ENCODE measurements at regions not wholly inside any gene's neighbourhood (a gene's known extent, or its start where the extent isn't known, plus 50 kb on each side); places are given as distances from the start of the nearest gene placed in this dataset.

DNA sequence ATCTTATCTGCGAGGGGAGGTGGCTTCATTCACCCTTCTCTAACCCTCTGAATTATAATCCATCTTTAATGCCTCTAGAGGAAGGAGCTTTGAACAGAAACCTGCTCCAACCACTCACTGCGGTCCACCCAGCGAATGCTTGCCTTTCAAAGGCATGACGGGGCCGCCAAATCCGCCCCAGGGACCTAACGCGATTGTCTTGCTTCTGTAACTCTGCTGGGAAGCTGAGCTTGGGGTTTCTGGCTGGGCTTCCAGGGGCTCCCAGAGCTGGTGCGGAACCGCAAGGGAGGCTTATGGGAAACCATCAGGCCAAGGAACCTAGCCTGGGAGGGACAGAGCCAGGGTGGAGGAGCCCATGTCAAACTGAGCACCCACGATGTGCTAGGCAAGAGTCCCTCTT is 231.2 kb upstream of the LHX5 start (continued):
- TF ChIP-seq RBAK (tag by site-specific recombination; IDR thresholded peaks at IDR 0.05) = no peak
- no peak for TF ChIP-seq SCRT2 (tag by site-specific recombination; IDR thresholded peaks at IDR 0.05)
- TF ChIP-seq ZNF324 (tag by site-specific recombination; IDR thresholded peaks at IDR 0.05) = no peak

DNA sequence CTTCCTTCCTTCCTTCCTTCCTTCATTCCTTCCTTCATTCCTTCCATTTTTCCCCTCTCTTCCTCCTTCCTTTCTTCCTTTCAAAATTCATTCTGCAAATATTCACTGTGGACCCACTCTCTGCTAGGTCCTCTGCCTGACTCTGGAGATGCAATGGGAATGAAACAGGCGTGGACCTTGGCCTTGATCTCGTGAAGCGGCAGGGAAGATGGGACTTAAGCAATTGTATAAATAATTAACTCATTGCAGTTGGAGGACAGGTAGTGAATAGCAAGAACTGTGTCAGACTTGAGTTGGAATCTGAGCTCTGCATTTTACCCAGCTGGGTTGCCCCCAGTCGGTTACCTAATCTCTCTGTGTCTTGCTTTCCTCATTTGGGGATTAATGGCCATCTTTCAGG is 230.6 kb upstream of the LHX5 start:
- Histone ChIP-seq H3K4me3 (ENCODE audit: low read depth, low read length) (no peak overlapping the region), H3K9me3 (ENCODE audit: control insufficient read depth, insufficient read depth, low read depth, low read length) (no peaks in the 10 kb centered on the region), H3K36me3 (ENCODE audit: control insufficient read depth in 2 of 2, insufficient read depth in 1 of 2, low read length in 2 of 2) (no peaks in the 10 kb centered on the region), H3K4me1 (ENCODE audit: control insufficient read depth, insufficient read depth, low read length) (no peaks in the 10 kb centered on the region), H3K27ac (ENCODE audit: extremely low read depth, low read depth, low read length) (no peak overlapping the region)
- POLR2A ChIA-PET = no interaction called here
- CTCF ChIA-PET = interaction anchor here (0.8 kb wide), 1 partner anchor 241 kb away, joined by 3 read pairs; no protein-coding TSS in a partner anchor
- TF ChIP-seq, protein P1, sequence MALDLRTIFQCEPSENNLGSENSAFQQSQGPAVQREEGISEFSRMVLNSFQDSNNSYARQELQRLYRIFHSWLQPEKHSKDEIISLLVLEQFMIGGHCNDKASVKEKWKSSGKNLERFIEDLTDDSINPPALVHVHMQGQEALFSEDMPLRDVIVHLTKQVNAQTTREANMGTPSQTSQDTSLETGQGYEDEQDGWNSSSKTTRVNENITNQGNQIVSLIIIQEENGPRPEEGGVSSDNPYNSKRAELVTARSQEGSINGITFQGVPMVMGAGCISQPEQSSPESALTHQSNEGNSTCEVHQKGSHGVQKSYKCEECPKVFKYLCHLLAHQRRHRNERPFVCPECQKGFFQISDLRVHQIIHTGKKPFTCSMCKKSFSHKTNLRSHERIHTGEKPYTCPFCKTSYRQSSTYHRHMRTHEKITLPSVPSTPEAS (tag by site-specific recombination; IDR thresholded peaks at IDR 0.05) = no peak
- TF ChIP-seq ZNF341 (tag by site-specific recombination; IDR thresholded peaks at IDR 0.05; ENCODE audit: low read depth) (no peak), ZNF211 (tag by site-specific recombination; IDR thresholded peaks at IDR 0.05; ENCODE audit: low read depth) (no peak), ZNF266 (tag by site-specific recombination; IDR thresholded peaks at IDR 0.05; ENCODE audit: low read depth) (no peak), ZNF626 (tag by site-specific recombination; IDR thresholded peaks at IDR 0.05) (no peak), ZNF660 (tag by site-specific recombination; IDR thresholded peaks at IDR 0.05) (no peak), ZNF776 (tag by site-specific recombination; IDR thresholded peaks at IDR 0.05; ENCODE audit: borderline replicate concordance) (no peak), KLF7 (tag by site-specific recombination; IDR thresholded peaks at IDR 0.05; ENCODE audit: borderline replicate concordance) (no peak), ZNF223 (tag by site-specific recombination; IDR thresholded peaks at IDR 0.05) (no peak), ZNF19 (tag by site-specific recombination; IDR thresholded peaks at IDR 0.05; ENCODE audit: low read depth) (no peak), ZFP41 (tag by site-specific recombination; IDR thresholded peaks at IDR 0.05; ENCODE audit: borderline replicate concordance) (no peak), ZNF501 (tag by site-specific recombination; IDR thresholded peaks at IDR 0.05) (no peak), SP3 (tag by site-specific recombination; IDR thresholded peaks at IDR 0.05) (no peak), GLIS1 (tag by site-specific recombination; IDR thresholded peaks at IDR 0.05) (no peak), ZNF121 (tag by site-specific recombination; IDR thresholded peaks at IDR 0.05) (no peak)
- TF ChIP-seq, protein P2, sequence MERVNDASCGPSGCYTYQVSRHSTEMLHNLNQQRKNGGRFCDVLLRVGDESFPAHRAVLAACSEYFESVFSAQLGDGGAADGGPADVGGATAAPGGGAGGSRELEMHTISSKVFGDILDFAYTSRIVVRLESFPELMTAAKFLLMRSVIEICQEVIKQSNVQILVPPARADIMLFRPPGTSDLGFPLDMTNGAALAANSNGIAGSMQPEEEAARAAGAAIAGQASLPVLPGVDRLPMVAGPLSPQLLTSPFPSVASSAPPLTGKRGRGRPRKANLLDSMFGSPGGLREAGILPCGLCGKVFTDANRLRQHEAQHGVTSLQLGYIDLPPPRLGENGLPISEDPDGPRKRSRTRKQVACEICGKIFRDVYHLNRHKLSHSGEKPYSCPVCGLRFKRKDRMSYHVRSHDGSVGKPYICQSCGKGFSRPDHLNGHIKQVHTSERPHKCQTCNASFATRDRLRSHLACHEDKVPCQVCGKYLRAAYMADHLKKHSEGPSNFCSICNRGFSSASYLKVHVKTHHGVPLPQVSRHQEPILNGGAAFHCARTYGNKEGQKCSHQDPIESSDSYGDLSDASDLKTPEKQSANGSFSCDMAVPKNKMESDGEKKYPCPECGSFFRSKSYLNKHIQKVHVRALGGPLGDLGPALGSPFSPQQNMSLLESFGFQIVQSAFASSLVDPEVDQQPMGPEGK (tag by site-specific recombination; IDR thresholded peaks at IDR 0.05) = no peak
- TF ChIP-seq, protein P3, sequence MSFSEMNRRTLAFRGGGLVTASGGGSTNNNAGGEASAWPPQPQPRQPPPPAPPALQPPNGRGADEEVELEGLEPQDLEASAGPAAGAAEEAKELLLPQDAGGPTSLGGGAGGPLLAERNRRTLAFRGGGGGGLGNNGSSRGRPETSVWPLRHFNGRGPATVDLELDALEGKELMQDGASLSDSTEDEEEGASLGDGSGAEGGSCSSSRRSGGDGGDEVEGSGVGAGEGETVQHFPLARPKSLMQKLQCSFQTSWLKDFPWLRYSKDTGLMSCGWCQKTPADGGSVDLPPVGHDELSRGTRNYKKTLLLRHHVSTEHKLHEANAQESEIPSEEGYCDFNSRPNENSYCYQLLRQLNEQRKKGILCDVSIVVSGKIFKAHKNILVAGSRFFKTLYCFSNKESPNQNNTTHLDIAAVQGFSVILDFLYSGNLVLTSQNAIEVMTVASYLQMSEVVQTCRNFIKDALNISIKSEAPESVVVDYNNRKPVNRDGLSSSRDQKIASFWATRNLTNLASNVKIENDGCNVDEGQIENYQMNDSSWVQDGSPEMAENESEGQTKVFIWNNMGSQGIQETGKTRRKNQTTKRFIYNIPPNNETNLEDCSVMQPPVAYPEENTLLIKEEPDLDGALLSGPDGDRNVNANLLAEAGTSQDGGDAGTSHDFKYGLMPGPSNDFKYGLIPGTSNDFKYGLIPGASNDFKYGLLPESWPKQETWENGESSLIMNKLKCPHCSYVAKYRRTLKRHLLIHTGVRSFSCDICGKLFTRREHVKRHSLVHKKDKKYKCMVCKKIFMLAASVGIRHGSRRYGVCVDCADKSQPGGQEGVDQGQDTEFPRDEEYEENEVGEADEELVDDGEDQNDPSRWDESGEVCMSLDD (tag by site-specific recombination; IDR thresholded peaks at IDR 0.05) = no peak
- TF ChIP-seq, protein P4, sequence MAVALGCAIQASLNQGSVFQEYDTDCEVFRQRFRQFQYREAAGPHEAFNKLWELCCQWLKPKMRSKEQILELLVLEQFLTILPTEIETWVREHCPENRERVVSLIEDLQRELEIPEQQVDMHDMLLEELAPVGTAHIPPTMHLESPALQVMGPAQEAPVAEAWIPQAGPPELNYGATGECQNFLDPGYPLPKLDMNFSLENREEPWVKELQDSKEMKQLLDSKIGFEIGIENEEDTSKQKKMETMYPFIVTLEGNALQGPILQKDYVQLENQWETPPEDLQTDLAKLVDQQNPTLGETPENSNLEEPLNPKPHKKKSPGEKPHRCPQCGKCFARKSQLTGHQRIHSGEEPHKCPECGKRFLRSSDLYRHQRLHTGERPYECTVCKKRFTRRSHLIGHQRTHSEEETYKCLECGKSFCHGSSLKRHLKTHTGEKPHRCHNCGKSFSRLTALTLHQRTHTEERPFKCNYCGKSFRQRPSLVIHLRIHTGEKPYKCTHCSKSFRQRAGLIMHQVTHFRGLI (tag by site-specific recombination; IDR thresholded peaks at IDR 0.05) = no peak
- TF ChIP-seq, protein P5, sequence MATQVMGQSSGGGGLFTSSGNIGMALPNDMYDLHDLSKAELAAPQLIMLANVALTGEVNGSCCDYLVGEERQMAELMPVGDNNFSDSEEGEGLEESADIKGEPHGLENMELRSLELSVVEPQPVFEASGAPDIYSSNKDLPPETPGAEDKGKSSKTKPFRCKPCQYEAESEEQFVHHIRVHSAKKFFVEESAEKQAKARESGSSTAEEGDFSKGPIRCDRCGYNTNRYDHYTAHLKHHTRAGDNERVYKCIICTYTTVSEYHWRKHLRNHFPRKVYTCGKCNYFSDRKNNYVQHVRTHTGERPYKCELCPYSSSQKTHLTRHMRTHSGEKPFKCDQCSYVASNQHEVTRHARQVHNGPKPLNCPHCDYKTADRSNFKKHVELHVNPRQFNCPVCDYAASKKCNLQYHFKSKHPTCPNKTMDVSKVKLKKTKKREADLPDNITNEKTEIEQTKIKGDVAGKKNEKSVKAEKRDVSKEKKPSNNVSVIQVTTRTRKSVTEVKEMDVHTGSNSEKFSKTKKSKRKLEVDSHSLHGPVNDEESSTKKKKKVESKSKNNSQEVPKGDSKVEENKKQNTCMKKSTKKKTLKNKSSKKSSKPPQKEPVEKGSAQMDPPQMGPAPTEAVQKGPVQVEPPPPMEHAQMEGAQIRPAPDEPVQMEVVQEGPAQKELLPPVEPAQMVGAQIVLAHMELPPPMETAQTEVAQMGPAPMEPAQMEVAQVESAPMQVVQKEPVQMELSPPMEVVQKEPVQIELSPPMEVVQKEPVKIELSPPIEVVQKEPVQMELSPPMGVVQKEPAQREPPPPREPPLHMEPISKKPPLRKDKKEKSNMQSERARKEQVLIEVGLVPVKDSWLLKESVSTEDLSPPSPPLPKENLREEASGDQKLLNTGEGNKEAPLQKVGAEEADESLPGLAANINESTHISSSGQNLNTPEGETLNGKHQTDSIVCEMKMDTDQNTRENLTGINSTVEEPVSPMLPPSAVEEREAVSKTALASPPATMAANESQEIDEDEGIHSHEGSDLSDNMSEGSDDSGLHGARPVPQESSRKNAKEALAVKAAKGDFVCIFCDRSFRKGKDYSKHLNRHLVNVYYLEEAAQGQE (tag by site-specific recombination; IDR thresholded peaks at IDR 0.05) = no peak
- TF ChIP-seq, protein P6, sequence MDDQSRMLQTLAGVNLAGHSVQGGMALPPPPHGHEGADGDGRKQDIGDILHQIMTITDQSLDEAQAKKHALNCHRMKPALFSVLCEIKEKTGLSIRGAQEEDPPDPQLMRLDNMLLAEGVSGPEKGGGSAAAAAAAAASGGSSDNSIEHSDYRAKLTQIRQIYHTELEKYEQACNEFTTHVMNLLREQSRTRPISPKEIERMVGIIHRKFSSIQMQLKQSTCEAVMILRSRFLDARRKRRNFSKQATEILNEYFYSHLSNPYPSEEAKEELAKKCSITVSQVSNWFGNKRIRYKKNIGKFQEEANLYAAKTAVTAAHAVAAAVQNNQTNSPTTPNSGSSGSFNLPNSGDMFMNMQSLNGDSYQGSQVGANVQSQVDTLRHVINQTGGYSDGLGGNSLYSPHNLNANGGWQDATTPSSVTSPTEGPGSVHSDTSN (CRISPR knock-in tag; IDR thresholded peaks at IDR 0.05) = no peak

All from HEK293 (cell line).